Endothelial cell of umbilical vein (primary cell): ENCODE measurements at regions not wholly inside any gene's neighbourhood (a gene's known extent, or its start where the extent isn't known, plus 50 kb on each side); places are given as distances from the start of the nearest gene placed in this dataset.

Experiments
- CTCF ChIP-seq, 2 donors: IDR thresholded peaks; 1 replicate in 1 of 2; 2 replicates in 1 of 2; pipeline ENCODE4 v1.5.1; 2011; ENCODE audit warnings: low read length in 2 of 2, mild to moderate bottlenecking in 2 of 2, moderate library complexity in 2 of 2, control low read depth in 1 of 2, inconsistent platforms in 1 of 2, low read depth in 1 of 2; ENCODE audit not compliant: insufficient read depth in 1 of 2; ENCODE audit errors: extremely low read depth in 1 of 2
- EZH2 ChIP-seq: IDR thresholded peaks from 2 replicates; pipeline ENCODE4 v1.6.1; 2012; ENCODE audit warnings: borderline replicate concordance, low read depth, mild to moderate bottlenecking, moderate library complexity, low read length, inconsistent platforms; ENCODE audit not compliant: severe bottlenecking
- JUN ChIP-seq: IDR thresholded peaks from 2 replicates; pipeline ENCODE4 v1.6.1; 2011; ENCODE audit warnings: borderline replicate concordance, low read depth; ENCODE audit not compliant: insufficient read length, insufficient read depth
- MYC ChIP-seq: IDR thresholded peaks from one replicate; pipeline ENCODE4 v1.6.1; 2011; ENCODE audit warnings: mild to moderate bottlenecking, low read depth, low read length
- POLR2A ChIP-seq: IDR thresholded peaks from 2 replicates; pipeline ENCODE4 v1.6.1; 2012; ENCODE audit warnings: low read depth, mild to moderate bottlenecking, control low read depth, low read length
- POLR2AphosphoS5 ChIP-seq: IDR thresholded peaks from 2 replicates; pipeline ENCODE4 v1.6.1; 2012; ENCODE audit warnings: low read depth, mild to moderate bottlenecking, control low read depth, low read length, moderate library complexity; ENCODE audit not compliant: insufficient read depth
- TF ChIP-seq, protein P1 (sequence below): IDR thresholded peaks from 2 replicates; pipeline ENCODE4 v1.6.1; 2011; ENCODE audit not compliant: insufficient read depth, insufficient read length

DNA sequence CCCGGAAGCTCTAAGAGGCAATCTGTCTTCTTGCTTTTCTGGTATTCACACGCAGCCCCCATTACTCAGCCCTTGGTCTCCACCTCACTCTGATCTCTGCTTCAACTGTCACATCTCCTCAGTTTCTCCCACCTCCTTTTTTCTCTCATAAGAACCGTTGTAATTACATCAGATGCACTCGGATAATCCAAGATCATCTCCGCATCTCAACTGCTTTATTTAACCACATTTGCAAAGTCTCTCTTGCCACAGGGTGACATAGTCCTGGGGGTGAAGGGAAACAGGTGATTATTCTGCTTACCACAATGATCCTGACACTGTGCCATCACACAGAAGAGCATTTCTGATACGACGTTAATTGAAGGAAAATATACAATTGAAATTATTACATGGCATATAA is 79.9 kb downstream of the HACD1 start:
- no peak for TF ChIP-seq JUN
- TF ChIP-seq CTCF (IDR thresholded peaks at IDR 0.05; ENCODE audit: extremely low read depth in 1 of 2, insufficient read depth in 1 of 2, low read depth in 1 of 2, low read length in 2 of 2), result no peak
- no peak for TF ChIP-seq POLR2A
- TF ChIP-seq, protein P1, sequence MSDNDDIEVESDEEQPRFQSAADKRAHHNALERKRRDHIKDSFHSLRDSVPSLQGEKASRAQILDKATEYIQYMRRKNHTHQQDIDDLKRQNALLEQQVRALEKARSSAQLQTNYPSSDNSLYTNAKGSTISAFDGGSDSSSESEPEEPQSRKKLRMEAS, result no peak
- TF ChIP-seq EZH2, result no peak
- no peak for TF ChIP-seq POLR2AphosphoS5
- TF ChIP-seq MYC, result no peak
